ENCODE measurements at regions not wholly inside any gene's neighbourhood (a gene's known extent, or its start where the extent isn't known, plus 50 kb on each side); places are given as distances from the start of the nearest gene placed in this dataset.
"Not testable (repeated sequence)": the region's sequence is repeated elsewhere in the genome, so short reads cannot be mapped to it uniquely, and the experiment has no call there.

DNA sequence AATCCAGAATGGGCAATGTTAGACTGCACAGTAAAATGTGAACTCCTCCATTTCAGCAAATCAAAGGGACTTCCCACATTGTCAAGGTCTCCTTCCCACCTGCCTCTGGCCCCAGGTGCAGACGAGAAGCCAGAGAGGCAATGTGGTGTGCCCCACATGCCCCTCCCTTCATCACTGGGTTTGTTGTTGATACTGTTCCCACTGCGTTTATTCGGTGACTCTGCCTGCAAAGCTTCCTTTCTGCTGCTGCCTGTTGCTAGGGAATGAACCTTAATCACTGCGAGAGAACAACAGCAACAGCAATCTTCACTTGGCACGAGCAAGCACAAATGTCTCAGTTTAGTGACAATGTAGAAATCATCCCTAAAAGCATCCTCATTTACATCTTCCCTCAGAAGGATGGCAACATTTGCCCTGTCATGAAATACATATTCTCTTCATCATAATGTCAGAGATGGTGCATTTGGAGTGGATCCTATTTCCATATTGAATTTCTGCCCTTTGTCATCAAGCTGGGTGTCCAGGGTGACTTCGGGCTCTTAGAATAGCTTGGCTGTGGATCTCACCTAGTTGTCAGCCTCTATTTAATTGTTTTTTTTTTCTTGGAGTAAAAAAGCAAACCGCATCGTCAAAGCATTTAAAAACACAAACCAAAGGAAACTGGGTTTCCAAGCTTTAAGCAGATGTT is 322.2 kb downstream of the BCL2L11 start:
- intact Hi-C loops (cut with DNase I, micrococcal nuclease); CTCF ChIA-PET; DNase-seq; H3K4me3 Mint-ChIP-seq; H3K27me3 Mint-ChIP-seq; H3K27ac Mint-ChIP-seq; POLR2A ChIA-PET; H3K4me1 Mint-ChIP-seq; H3K9me3 Mint-ChIP-seq (ENCODE audit: low read depth); H3K36me3 Mint-ChIP-seq (ENCODE audit: low read depth): not testable (repeated sequence)
- ATAC-seq = peak; percentile 13

DNA sequence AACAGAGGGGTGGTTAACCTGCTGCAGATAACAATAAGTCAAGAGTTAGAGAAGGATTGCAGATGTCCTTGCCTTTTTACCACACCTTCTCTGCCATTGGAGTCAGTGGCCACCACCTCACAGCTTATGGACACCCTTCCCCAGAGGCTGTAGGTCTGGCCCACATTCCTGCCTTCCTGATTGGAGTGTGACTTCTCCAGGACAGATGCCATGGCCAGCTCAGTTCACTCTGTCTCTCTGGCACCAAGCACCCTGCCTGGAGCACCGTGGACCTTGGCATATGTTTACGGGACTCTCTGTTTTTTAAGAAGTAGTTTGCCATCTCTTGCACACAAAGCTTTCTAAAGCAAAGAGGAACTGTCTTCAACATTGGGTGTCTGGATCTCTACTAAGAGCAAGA is 323.8 kb downstream of the BCL2L11 start:
- intact Hi-C loops (cut with DNase I, micrococcal nuclease) = not testable (repeated sequence)

DNA sequence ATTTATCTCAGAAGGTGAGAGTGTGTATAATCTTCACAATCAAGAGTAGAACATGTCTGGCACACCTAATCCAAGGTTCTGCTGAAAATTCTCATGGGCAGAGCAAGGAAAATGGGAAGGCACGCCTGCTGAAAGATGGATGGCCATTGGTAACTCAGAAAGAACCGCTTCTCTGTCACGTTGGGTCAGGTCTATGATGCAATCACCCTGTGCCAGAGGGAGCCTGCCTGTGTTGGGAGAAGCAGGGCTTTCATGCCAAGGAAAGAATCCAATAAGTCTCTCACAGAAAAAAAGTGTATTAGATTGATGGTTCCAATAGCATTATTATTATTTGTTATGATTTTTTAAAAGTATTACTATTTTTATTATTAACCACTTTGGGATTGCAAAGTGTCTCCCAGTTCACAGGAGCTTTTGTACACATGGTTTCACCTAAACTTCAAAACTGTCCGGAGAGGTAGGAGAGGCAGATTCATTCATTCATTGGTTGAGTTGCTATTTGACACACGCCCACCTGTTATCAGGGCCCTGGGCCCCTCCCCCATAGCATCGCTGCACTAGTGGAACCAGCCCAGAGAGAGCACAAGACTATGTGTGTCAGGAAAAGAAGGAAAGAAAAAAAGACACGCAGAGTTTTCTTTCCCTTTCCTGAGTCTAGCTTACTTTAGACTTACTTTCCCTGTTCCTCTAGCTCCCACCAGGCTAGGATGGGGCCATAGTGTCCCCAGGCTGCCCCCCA is 324.6 kb downstream of the BCL2L11 start:
- H3K36me3 Mint-ChIP-seq (ENCODE audit: low read depth); POLR2A ChIA-PET; H3K27me3 Mint-ChIP-seq; intact Hi-C loops (cut with DNase I, micrococcal nuclease); H3K9me3 Mint-ChIP-seq (ENCODE audit: low read depth); H3K4me1 Mint-ChIP-seq; ATAC-seq; H3K27ac Mint-ChIP-seq; DNase-seq; H3K4me3 Mint-ChIP-seq; CTCF ChIA-PET: not testable (repeated sequence)

More for the DNA sequence above, 323.8 kb downstream of the BCL2L11 start:
- ATAC-seq; H3K36me3 Mint-ChIP-seq (ENCODE audit: low read depth); H3K9me3 Mint-ChIP-seq (ENCODE audit: low read depth); H3K27ac Mint-ChIP-seq; DNase-seq; H3K4me3 Mint-ChIP-seq; CTCF ChIA-PET; H3K27me3 Mint-ChIP-seq; H3K4me1 Mint-ChIP-seq; POLR2A ChIA-PET: not testable (repeated sequence)

DNA sequence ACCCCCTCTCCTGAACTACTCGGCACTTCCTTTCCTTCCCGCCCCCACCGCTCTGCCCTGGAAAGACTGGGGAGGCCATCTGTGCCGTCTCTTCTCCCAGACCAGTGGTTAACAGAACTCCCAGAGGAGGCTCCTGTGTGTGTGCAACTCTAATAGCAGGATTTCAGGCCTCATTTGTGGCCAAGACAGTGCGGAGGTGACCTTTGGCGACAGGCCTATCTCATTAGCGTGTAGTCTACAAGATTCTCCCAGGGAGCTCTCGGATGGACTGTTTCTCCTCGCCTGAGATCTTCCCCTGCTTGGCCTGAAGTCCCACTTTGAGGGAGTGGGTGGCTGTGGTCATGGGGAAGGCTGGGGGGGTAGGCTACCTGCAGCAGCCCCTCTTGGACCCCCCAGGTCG is 325.2 kb downstream of the BCL2L11 start:
- H3K27ac Mint-ChIP-seq; intact Hi-C loops (cut with DNase I, micrococcal nuclease); DNase-seq; POLR2A ChIA-PET; H3K27me3 Mint-ChIP-seq; H3K4me1 Mint-ChIP-seq; CTCF ChIA-PET; H3K9me3 Mint-ChIP-seq (ENCODE audit: low read depth); ATAC-seq; H3K4me3 Mint-ChIP-seq; H3K36me3 Mint-ChIP-seq (ENCODE audit: low read depth): not testable (repeated sequence)

DNA sequence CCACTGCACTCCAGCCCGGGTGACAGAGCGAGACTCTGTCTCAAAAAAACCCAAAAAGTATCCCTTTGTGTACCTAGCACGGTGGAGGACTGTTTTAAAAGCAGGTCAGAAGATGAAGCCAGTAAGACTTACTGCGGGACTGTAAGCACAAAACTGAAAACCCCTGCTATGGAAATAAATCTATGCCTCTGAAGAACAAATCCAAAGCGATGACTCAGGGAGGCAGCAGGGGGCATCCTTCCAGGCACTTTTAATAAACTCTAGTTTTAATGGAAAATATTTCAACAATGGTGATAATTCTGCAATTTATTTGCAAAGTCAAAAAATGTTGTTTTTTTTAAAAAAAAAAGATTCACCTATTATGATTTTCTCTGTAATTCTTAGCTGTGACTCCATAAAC is 326.8 kb downstream of the BCL2L11 start:
- H3K36me3 Mint-ChIP-seq (ENCODE audit: low read depth); H3K9me3 Mint-ChIP-seq (ENCODE audit: low read depth); H3K27me3 Mint-ChIP-seq; DNase-seq; intact Hi-C loops (cut with DNase I, micrococcal nuclease); H3K4me3 Mint-ChIP-seq; POLR2A ChIA-PET; CTCF ChIA-PET; H3K4me1 Mint-ChIP-seq; ATAC-seq; H3K27ac Mint-ChIP-seq: not testable (repeated sequence)

DNA sequence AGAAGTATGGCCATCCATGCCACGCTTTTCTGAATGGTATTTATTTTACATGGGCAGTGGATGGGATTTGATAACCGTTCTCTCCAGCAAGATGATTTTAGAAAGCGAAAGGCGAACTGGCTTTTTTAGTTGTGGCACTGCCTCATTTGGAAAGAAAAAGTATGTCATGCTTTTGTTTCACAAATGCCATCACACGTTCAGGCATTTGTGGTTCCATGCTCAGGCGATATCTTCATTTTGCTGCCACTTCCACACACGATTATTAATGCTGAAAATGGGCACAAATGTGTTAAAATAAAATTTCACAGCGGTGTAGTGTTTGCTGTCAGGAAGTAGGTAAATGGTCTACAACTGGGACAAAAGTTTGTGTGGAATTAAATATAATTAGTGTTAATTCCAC is 328.1 kb downstream of the BCL2L11 start:
- H3K27ac Mint-ChIP-seq; H3K4me3 Mint-ChIP-seq; CTCF ChIA-PET; H3K36me3 Mint-ChIP-seq (ENCODE audit: low read depth); ATAC-seq; H3K27me3 Mint-ChIP-seq; DNase-seq; POLR2A ChIA-PET; H3K4me1 Mint-ChIP-seq; H3K9me3 Mint-ChIP-seq (ENCODE audit: low read depth); intact Hi-C loops (cut with DNase I, micrococcal nuclease): not testable (repeated sequence)

DNA sequence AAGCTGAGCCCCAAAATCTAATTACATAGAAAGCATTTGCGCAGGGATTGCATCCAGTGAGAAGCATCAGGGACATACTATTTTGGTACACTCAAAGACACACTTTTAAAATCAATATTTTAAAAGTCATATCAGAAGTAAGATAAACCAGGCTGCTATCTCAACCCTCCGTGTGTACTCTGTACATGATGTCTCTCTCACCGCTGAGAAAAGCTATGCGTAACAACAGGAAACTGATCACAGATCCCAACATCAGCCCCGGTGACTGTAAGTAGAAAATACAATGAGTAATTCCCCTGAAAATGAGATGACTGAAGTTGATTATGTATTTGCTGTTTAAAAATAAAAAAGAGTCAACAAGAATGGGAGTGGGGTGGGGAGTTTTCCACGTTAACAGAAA is 329.8 kb downstream of the BCL2L11 start:
- peaks cover 11% of the 10 kb centered on the region for H3K4me1 Mint-ChIP-seq
- DNase-seq; intact Hi-C loops (cut with DNase I, micrococcal nuclease); H3K4me3 Mint-ChIP-seq; H3K27me3 Mint-ChIP-seq; CTCF ChIA-PET; POLR2A ChIA-PET; H3K9me3 Mint-ChIP-seq (ENCODE audit: low read depth); H3K36me3 Mint-ChIP-seq (ENCODE audit: low read depth); H3K27ac Mint-ChIP-seq: not testable (repeated sequence)
- peak; percentile 83 for ATAC-seq

DNA sequence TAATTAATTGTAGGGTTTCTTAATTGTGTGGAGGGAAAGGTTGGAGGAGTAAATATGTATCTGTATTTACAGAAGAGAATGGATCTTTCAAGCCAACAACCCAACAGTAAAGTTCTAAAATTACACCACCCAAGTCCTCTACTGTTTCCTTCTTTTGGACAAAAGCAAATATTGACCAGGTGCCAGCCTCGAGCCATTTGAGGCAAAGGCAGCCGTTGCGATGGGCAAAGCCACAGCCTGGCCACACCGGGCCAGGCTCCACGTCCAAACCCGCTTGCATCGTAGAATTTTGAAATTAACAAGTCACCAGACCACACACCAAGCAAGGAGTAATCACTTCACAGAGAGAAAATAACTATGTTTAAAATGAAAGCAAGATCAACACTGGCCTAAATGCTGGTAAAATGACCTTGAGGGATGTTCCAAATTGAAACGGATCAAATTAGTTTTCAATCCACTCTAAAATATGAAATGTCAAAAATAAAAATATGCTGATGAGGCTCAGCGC is 331.0 kb downstream of the BCL2L11 start:
- peak overlapping the region; percentile 13 for H3K4me3 Mint-ChIP-seq
- CTCF ChIA-PET; intact Hi-C loops (cut with DNase I, micrococcal nuclease): not testable (repeated sequence)

DNA sequence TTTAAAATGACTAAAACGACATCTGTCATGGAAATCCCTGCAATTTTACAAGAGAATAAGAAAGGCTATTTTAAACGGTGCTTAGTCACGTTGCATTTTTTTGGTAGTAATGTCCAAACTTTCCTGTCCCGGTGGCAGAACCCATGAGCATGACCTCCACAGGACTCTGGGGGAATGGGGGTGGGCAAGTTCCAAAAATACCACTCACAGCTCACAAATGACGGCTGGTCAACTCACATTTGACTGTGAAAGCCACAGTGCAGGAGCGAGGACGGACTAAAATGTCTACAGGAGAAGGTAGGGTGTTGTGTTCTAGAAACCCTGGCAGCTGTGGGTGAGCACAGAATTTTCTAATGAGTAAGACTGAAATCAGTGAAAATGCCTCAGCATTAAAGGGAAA is 331.5 kb downstream of the BCL2L11 start:
- intact Hi-C loops (cut with DNase I, micrococcal nuclease); POLR2A ChIA-PET; H3K36me3 Mint-ChIP-seq (ENCODE audit: low read depth); H3K27me3 Mint-ChIP-seq; CTCF ChIA-PET; H3K9me3 Mint-ChIP-seq (ENCODE audit: low read depth); DNase-seq: not testable (repeated sequence)
- Mint-ChIP-seq H3K27ac (peak overlapping the region; percentile 76), H3K4me1 (peaks cover 11% of the 10 kb centered on the region), H3K4me3 (peak overlapping the region; percentile 13)
- peak; percentile 51 for ATAC-seq

More for the DNA sequence above, 331.0 kb downstream of the BCL2L11 start:
- H3K9me3 Mint-ChIP-seq (ENCODE audit: low read depth); DNase-seq; POLR2A ChIA-PET; ATAC-seq; H3K36me3 Mint-ChIP-seq (ENCODE audit: low read depth); H3K27me3 Mint-ChIP-seq: not testable (repeated sequence)
- H3K27ac Mint-ChIP-seq = peak overlapping the region; percentile 76
- peaks cover 11% of the 10 kb centered on the region for H3K4me1 Mint-ChIP-seq

DNA sequence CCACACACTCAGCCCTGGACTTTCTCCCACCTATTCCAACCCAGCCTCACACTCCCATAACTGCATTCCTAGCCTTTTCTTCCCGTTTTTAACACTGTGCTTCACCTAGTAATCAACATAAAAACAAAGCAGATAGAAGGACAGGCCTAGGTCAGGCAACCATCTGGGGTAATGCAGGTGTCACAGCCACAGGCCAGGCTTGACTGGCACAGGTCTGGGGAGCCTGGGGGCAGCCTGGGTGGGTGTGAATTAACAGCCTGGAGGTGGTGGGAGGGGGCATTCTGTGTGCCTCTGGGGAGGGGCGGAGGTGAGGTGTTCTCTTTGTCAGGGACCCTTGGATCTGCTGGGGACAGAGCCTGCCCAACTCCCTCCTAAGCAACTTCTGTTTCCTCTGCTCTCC is 332.6 kb downstream of the BCL2L11 start:
- H3K4me1 Mint-ChIP-seq = peaks cover 11% of the 10 kb centered on the region
- ATAC-seq; H3K4me3 Mint-ChIP-seq; CTCF ChIA-PET; H3K36me3 Mint-ChIP-seq (ENCODE audit: low read depth); POLR2A ChIA-PET; H3K9me3 Mint-ChIP-seq (ENCODE audit: low read depth); H3K27me3 Mint-ChIP-seq; intact Hi-C loops (cut with DNase I, micrococcal nuclease); H3K27ac Mint-ChIP-seq; DNase-seq: not testable (repeated sequence)

DNA sequence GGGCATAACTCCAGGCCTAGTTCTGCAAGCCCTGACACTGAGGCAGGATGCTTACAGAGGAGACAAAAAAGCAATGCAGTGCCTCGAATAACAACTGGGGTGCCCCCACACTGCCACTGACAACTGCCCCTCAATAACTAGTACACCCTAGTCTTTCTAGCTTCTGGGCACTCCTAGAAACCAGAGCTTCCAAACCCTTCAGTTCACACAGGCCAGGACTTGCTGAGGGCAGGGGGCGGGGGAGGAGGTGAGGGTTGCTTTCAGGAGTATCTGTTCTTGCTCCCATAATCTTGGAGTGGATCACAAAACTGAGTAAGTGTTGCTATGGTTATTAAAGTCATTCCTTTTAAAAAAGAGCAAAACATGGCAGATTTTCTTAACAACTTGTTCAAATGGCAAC is 333.1 kb downstream of the BCL2L11 start:
- ATAC-seq; H3K4me3 Mint-ChIP-seq; H3K9me3 Mint-ChIP-seq (ENCODE audit: low read depth); DNase-seq; H3K36me3 Mint-ChIP-seq (ENCODE audit: low read depth); POLR2A ChIA-PET; H3K27me3 Mint-ChIP-seq; H3K27ac Mint-ChIP-seq; intact Hi-C loops (cut with DNase I, micrococcal nuclease); CTCF ChIA-PET: not testable (repeated sequence)
- H3K4me1 Mint-ChIP-seq = peaks cover 11% of the 10 kb centered on the region

DNA sequence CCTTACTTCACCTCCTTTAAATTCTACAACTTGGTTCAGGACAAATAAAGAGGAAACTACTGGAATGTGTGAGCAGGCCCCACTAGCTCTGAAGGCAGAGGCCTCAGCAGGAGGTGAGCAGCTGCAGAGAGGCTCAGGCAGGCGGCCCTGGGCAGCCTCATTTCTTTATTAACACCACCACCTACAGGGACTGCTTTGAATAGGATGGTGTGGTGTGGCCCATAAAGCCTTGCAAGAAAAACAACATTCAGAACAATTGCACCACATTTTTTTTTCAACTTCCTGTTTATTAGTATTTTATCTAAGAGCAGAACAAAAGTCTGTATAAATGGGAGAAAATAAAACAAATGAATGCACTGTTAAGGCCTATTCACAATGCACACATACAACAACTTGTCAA is 333.7 kb downstream of the BCL2L11 start:
- H3K4me3 Mint-ChIP-seq; intact Hi-C loops (cut with DNase I, micrococcal nuclease); CTCF ChIA-PET; POLR2A ChIA-PET; H3K9me3 Mint-ChIP-seq (ENCODE audit: low read depth); H3K27me3 Mint-ChIP-seq; H3K27ac Mint-ChIP-seq; H3K36me3 Mint-ChIP-seq (ENCODE audit: low read depth): not testable (repeated sequence)
- peak; percentile 83 for ATAC-seq
- H3K4me1 Mint-ChIP-seq = peaks cover 11% of the 10 kb centered on the region
- DNase-seq = peak; percentile 37

Data from activated CD4-positive, alpha-beta T cell treated with anti-CD3 and anti-CD28 coated beads for 36 hours (primary cell).